HG02885 (cell line): ENCODE measurements at regions not wholly inside any gene's neighbourhood (a gene's known extent, or its start where the extent isn't known, plus 50 kb on each side); places are given as distances from the start of the nearest gene placed in this dataset.
A peak's percentile ranks its signal among the peaks of the same experiment; 100 is the strongest.

Experiments used
- ATAC-seq: cut with Tn5 transposase; IDR thresholded peaks from one replicate; pipeline ENCODE4 v1.9.1; 2021; ENCODE audit warnings: mild to moderate bottlenecking; ENCODE audit not compliant: unreplicated experiment, poor library complexity

DNA sequence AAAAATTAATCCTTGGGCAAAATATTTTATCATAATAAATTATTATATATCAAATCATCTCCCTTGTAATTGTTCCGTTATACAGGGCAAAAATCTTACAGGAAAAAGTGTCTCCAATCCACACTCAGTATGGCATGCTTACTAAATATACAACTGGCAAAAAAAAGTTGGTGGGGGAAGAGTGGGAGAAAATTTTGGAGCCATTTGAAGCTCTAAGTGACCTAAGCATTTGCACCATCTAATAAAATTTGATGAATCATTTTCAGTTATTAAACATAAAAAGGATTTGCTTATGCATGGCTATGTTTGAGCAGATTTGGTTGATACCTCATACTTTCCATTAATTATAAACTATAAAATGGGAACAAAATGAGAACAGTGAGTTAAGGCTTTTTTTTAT is 68.1 kb upstream of the FAM9C start:
- ATAC-seq, result no peak

DNA sequence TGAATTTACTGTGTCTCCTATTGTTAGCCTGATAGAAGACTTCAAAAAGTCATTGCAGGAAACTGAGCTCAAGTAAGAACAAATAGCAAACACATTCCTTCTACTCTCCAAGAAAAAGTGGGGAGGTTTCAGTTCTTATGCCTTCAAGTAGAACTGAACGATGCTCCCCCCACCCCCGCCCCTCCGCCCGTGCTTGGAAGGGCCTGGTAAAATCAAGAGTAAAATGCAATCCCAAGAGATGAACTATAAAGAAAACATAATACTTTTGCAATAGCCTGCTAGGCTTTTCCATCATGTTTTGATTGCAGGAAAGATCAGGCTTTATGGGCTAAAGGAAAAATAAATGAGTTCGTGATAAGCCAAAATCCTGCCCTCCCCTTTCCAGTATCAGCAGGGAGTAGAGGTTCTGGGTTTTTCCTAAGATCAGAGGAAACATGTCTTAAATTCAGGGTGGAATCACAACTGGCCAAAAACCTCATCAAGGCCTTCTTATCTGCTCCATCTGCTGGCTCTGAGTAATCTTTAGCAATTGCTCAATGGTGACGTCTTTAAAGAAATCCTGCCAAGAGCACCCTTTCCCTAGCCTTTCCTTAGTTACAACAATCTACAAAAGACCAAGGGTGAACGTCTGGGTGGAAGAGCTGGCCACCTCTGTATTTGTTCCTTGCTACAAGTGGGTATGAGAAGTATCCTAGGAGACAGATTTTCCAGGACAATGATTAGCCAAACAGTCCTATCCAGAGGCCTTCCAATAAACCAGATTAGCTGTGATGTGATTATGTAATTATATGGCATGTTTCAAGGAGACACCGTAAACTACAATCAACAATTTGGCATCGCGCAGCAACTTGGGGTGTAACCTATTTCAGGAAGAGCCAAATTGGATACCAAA is 66.3 kb upstream of the FAM9C start:
- no peak for ATAC-seq

DNA sequence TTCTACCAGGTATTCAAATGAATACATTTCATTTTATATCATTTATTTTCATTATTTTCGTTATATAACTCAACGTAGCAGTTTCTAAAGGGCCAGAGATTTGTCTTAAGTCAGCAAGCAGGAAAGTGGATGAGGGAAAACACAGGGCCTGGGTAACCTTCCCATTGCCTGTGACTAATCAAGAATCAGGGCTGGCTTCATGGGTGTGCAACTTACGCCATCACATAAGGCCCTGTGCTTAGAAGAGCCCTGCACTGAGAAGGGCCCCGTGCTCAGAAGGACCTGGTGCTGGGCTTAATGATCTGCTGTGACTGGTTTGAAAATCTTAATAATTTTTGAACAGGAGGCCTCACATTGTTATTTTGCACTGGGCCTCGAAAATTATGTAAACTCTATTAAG is 65.4 kb upstream of the FAM9C start:
- ATAC-seq, result no peak

DNA sequence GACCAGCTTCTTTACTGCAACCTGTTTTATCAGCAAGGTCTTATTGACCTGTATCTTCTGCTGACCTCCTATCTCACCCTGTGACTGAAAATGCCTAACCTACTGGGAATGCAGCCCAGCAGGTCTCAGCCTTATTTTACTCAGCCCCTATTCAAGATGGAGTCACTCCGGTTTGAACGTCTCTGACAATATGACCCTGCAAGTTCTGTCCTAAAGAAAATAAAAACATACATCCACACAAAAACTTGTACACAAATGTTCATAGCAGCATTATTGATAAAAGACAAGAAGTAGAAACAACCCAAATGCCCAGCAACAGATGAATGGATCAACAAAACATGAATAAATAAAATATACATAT is 59.5 kb upstream of the FAM9C start:
- ATAC-seq, result no peak

- no peak for ATAC-seq
Measured at GRCh38 chrX:13103188-13103913, 58.9 kb upstream of the FAM9C start.

- no peak for ATAC-seq
Measured at GRCh38 chrX:13102636-13103035, 58.2 kb upstream of the FAM9C start.

DNA sequence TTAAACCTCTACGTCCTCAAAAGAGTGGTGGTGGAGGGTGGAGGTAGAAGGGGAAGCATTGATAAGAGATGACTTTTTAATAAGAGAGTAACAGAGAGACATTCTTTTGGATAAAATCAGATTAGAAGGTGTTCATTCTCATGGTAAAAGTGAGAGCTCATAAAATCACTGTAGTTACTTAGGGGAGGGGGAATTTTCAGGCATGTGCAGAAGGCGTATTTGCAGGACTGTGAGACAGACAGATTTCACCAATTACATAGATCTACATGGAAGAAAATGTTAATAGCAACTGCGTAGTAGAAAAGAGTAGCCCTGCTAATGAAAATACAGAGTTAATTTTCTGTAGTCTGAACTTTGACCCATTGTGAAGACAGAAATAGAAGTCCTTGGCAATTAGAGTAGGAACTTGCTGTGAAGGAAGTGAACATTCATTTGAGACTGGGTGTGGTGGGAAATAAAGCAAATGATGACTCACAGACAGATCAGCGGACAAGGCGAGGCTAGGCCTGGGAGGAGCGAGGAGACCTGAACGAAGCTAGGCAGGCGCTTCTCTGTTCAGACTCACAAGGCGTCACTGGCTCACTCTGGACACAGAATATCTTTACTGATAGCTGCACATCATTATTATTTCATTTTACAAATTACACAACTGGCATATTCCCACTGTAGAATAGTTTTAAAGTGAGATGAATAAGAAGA is 57.2 kb upstream of the FAM9C start:
- ATAC-seq, result peak; percentile 46

DNA sequence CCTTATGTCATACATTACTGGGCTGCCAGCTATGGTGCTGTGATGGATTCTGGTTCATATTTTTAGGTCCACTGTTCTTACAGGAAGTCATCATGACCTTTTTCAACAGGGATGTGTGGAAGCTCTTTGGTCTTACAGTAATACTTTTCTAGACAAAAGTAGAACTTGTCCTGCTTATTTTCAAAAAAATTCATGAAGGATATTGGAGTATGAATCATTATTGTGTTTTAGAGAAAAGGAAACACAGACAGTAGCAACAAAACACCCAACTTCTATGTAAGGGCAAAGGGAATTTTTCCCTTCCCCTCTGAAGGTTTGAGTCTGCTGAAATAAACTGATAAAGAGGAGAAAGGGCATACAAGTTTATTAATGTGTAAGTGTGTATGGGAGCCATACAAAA is 54.7 kb upstream of the FAM9C start:
- no peak for ATAC-seq

GRCh38 chrX:13096728-13097127 is 52.3 kb upstream of the FAM9C start:
- no peak for ATAC-seq

DNA sequence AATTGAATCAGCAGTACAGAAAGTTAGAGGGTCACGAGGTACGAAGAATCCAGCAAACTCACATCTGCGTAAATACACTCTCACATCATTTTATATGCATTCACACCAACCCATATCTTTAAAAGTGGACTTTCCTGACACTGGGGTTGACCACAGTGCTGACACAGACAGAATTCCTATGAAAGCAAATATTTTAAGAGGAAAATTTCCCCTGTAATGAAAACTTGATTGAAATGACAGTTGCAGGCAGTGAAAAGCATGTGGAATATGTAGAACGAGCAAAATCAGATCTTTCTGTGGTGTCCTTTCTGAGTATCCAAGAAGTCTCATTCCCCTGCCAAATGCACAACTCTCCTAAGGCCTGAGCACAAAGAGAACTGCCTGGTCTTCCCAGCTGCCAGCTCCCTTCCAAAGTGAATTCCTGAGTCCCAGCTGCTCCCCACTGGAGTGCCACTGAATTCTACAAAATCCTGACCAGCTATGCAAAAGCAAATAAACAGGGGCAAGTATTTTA is 50.5 kb upstream of the FAM9C start:
- no peak for ATAC-seq

GRCh38 chrX:13094374-13094773 is 50.0 kb upstream of the FAM9C start:
- ATAC-seq, result no peak
